A673 (cell line): ENCODE measurements at regions not wholly inside any gene's neighbourhood (a gene's known extent, or its start where the extent isn't known, plus 50 kb on each side); places are given as distances from the start of the nearest gene placed in this dataset.

Experiments
- EZH2 ChIP-seq: fragments of 200-600 bp; sonication (generic); IDR thresholded peaks from 2 replicates; pipeline ENCODE4 v1.6.1; 2017; ENCODE audit warnings: borderline replicate concordance, low read depth, mild to moderate bottlenecking, mixed read lengths, antibody characterized with exemption, low read length; ENCODE audit not compliant: poor library complexity, severe bottlenecking
- TF ChIP-seq, protein P1 (sequence below): fragments of 300-800, 200-600 bp; sonication (generic); conservative IDR thresholded peaks from 2 replicates; pipeline ENCODE4 v1.5.1; 2017; ENCODE audit warnings: low read depth, mild to moderate bottlenecking, antibody characterized with exemption, low read length, moderate library complexity, mixed read lengths

- TF ChIP-seq, protein P1, sequence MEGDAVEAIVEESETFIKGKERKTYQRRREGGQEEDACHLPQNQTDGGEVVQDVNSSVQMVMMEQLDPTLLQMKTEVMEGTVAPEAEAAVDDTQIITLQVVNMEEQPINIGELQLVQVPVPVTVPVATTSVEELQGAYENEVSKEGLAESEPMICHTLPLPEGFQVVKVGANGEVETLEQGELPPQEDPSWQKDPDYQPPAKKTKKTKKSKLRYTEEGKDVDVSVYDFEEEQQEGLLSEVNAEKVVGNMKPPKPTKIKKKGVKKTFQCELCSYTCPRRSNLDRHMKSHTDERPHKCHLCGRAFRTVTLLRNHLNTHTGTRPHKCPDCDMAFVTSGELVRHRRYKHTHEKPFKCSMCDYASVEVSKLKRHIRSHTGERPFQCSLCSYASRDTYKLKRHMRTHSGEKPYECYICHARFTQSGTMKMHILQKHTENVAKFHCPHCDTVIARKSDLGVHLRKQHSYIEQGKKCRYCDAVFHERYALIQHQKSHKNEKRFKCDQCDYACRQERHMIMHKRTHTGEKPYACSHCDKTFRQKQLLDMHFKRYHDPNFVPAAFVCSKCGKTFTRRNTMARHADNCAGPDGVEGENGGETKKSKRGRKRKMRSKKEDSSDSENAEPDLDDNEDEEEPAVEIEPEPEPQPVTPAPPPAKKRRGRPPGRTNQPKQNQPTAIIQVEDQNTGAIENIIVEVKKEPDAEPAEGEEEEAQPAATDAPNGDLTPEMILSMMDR = no peak
- no peak for TF ChIP-seq EZH2
Observed at GRCh38 chr13:103539721-103540381, 473.6 kb upstream of the SLC10A2 start.
